ENCODE measurements at regions not wholly inside any gene's neighbourhood (a gene's known extent, or its start where the extent isn't known, plus 50 kb on each side); places are given as distances from the start of the nearest gene placed in this dataset.
"Not testable (repeated sequence)": the region's sequence is repeated elsewhere in the genome, so short reads cannot be mapped to it uniquely, and the experiment has no call there.

DNA sequence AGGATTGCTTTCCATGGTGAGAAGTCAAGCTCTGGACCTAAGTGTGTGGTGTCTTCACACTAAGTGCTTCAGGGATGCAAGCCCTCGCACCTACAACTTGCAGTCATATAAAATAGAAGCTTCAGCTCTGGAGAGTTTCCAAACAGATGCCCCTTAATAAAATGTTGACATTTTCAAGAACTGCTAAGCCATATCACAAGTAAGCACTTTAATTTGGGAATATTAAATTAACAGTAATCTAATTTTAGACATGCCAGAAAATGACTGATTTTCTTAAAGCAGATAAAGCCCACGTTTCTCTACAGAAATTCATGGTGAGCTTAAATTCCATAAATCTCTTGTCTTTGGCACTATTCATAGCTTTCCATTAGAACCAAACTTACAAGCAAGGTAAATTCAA, 600.1 kb upstream of the FLRT2 start:
- TF ChIP-seq, protein P1, sequence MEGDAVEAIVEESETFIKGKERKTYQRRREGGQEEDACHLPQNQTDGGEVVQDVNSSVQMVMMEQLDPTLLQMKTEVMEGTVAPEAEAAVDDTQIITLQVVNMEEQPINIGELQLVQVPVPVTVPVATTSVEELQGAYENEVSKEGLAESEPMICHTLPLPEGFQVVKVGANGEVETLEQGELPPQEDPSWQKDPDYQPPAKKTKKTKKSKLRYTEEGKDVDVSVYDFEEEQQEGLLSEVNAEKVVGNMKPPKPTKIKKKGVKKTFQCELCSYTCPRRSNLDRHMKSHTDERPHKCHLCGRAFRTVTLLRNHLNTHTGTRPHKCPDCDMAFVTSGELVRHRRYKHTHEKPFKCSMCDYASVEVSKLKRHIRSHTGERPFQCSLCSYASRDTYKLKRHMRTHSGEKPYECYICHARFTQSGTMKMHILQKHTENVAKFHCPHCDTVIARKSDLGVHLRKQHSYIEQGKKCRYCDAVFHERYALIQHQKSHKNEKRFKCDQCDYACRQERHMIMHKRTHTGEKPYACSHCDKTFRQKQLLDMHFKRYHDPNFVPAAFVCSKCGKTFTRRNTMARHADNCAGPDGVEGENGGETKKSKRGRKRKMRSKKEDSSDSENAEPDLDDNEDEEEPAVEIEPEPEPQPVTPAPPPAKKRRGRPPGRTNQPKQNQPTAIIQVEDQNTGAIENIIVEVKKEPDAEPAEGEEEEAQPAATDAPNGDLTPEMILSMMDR (IDR thresholded peaks at IDR 0.05; ENCODE audit: low read length, missing control alignments), result no peak
- no peak overlapping the region for H3K4me3 ChIP-seq (replicated peaks; ENCODE audit: low read depth, low read length)
- DNase-seq (ENCODE audit: low read depth), result no peak

DNA sequence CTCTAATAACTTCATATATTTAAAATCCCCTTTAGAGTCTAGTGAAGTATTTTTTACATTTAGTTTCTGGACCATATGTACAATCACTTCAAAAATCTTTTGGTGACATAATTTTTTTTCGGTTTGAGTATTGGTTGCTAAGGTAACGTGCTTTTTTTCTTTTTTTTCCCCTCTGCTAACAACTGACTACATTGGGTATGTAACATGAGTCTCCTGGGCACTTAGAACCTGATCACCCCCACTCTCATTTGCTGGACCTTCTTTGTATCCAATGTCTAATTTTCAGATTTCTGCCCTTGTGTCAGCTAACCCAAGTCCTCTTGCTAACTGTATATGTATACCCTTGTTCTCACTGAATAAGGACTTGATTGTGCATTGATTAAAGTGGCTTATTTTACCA, 592.9 kb upstream of the FLRT2 start:
- TF ChIP-seq, protein P1 (IDR thresholded peaks at IDR 0.05; ENCODE audit: low read length, missing control alignments), result no peak
- no peak for DNase-seq (ENCODE audit: low read depth)
- H3K4me3 ChIP-seq (replicated peaks; ENCODE audit: low read depth, low read length), result no peak overlapping the region

DNA sequence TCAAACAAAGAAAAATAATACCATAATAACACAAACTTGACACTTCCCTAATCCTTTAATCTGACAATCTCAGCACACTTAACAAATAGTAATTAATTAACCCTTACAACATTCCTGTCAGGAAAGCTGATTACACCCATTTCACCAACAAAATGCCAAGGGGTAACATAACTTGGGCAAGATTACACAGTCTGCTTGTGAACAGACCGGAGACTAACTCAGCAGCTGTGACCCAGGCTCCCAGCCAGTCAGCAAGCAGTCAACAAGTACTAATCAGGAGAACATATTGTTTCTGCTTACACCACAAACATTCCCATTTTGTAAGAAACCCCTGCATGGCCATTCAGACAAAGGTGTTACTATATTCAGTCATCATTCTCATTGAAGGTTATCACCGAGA, 592.5 kb upstream of the FLRT2 start:
- no peak overlapping the region for H3K4me3 ChIP-seq (replicated peaks; ENCODE audit: low read depth, low read length)
- TF ChIP-seq, protein P1 (IDR thresholded peaks at IDR 0.05; ENCODE audit: low read length, missing control alignments), result no peak
- DNase-seq (ENCODE audit: low read depth), result no peak

DNA sequence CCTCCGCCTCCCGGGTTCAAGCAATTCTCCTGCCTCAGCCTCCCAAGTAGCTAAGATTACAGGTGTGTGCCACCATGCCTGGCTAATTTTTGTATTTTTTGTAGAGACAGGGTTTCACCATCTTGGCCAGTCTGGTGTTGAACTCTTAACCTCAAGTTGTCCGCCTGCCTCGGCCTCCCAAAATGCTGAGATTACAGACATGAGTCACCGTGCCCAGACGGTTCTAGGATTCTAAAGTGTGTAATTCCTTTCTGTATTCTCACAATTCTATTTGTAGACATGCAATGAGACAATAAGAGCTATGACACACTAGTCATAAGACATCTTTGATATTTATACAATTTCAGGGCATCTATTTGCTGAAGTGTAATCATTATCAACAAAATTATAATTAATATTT, 585.0 kb upstream of the FLRT2 start:
- not testable (repeated sequence) for H3K4me3 ChIP-seq (replicated peaks; ENCODE audit: low read depth, low read length)
- DNase-seq (ENCODE audit: low read depth), result peak; percentile 6

DNA sequence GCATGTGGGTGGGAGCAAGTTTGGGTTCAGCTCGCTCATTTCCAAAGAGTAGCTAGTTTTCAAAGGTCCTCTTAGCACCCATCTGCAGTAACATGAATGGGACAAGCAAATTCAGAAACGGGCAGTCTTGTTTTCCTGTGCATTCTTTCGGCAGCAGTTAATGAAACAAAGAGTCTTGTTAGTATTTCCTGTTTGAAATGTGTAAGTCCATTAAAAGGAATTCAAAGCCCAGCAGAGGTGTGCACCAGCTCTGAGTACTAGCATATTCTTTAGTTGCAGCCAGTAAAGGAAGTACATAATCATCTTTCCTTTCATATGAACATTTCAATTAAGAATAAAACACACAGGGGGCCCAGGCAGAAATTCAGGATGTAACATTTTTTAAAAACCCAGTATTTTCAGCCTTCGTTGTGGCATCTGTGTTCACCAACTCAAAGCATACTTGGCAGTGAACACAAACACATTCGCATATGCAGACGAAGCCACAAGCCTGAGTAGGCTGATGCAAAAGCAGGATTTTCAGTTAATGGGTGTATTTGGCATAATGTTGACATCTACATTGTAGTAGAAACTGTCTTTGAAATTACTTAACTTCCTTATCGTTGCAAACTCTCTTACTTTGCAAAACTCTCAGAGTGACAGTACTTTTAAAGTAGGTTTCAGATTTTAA, 570.0 kb upstream of the FLRT2 start:
- TF ChIP-seq, protein P1 (IDR thresholded peaks at IDR 0.05; ENCODE audit: low read length, missing control alignments), result no peak
- no peak for DNase-seq (ENCODE audit: low read depth)
- H3K4me3 ChIP-seq (replicated peaks; ENCODE audit: low read depth, low read length), result no peak overlapping the region

DNA sequence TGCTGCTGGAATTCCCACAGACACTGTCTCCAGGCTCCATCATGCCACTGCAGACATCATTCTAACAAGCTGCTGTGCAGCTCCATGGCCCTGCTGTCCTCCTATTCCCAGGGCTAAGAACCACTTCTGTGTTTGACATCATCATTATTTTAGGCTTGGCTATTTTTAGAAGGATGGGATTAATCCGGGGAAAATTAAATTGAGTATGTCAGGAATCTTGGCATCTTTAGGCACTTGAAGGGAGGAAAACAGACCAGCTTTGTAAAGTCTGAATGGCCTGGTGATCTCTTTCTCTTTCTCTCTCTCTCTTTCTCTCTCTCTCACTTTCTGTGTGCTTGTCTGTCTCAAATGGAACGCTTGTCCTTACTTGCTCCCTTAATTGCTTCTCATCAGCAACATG, 568.3 kb upstream of the FLRT2 start:
- TF ChIP-seq, protein P1 (IDR thresholded peaks at IDR 0.05; ENCODE audit: low read length, missing control alignments), result no peak
- H3K4me3 ChIP-seq (replicated peaks; ENCODE audit: low read depth, low read length), result no peak overlapping the region
- no peak for DNase-seq (ENCODE audit: low read depth)

DNA sequence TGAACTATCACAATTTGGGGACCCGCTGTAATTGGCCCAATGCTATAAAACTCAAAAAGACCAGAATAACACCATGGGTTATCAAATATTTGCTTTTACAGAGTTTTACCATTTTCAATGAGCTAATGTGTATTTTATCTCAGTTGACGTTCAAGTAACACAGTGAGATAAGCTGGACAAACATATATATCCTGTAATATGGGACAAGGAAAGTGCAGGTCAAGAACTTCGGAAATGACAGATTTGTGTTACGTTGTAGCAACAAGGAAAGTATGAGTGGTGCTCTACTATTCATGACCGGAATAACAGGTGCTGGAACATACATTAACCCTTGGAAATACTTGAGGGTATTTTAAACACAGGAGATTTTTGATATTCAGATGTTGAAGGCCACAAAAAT, 566.4 kb upstream of the FLRT2 start:
- TF ChIP-seq, protein P1 (IDR thresholded peaks at IDR 0.05; ENCODE audit: low read length, missing control alignments), result no peak
- H3K4me3 ChIP-seq (replicated peaks; ENCODE audit: low read depth, low read length), result no peak overlapping the region
- no peak for DNase-seq (ENCODE audit: low read depth)

All from fibroblast of pulmonary artery (primary cell).